ENCODE measurements at regions not wholly inside any gene's neighbourhood (a gene's known extent, or its start where the extent isn't known, plus 50 kb on each side); places are given as distances from the start of the nearest gene placed in this dataset.

DNA sequence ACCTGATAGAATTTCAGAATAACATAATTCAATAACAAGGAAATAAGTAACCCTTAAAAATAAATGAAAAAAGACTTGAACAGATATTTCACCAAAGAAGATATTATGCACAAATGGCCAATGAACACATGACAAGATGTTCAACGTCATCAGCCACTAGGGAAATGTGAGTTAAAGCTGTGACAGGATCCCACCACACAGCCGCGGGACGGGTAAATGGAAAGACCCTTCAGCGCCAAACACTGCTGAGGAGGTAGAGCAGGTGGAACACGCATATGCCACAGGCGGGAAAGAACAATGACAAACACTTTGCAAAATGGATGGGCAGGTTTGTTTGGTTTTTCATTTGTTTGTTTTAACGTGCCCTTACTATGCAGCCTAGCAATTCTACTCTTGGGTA, 86.1 kb upstream of the RNF32 start:
- no peak for DNase-seq (ENCODE audit: low read depth)
- TF ChIP-seq, protein P1, sequence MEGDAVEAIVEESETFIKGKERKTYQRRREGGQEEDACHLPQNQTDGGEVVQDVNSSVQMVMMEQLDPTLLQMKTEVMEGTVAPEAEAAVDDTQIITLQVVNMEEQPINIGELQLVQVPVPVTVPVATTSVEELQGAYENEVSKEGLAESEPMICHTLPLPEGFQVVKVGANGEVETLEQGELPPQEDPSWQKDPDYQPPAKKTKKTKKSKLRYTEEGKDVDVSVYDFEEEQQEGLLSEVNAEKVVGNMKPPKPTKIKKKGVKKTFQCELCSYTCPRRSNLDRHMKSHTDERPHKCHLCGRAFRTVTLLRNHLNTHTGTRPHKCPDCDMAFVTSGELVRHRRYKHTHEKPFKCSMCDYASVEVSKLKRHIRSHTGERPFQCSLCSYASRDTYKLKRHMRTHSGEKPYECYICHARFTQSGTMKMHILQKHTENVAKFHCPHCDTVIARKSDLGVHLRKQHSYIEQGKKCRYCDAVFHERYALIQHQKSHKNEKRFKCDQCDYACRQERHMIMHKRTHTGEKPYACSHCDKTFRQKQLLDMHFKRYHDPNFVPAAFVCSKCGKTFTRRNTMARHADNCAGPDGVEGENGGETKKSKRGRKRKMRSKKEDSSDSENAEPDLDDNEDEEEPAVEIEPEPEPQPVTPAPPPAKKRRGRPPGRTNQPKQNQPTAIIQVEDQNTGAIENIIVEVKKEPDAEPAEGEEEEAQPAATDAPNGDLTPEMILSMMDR (conservative IDR thresholded peaks at IDR 0.05; ENCODE audit: control insufficient read depth, insufficient read depth, low read depth, low read length): no peak
- H3K4me3 ChIP-seq (ENCODE audit: control insufficient read depth, low read depth, low read length): no peak overlapping the region

DNA sequence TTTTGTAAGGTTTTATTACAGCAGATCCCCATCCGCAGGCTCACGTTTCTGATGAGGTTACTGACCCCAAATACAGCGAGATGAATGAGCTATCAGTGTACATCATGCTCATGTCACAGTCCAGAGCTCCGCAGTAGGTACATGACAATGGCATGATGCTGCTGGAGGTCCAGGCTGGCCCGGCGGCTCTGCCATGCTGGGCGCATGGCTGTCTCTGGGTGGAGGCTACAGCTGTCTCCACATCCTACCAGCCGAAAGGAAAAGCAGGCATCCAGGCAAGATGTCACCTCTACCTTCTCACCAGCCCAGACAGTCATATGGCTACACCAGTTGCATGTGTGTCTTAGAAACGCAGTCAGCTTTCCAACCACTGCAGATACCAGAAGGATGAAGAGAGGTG, 90.9 kb upstream of the RNF32 start:
- TF ChIP-seq, protein P1 (conservative IDR thresholded peaks at IDR 0.05; ENCODE audit: control insufficient read depth, insufficient read depth, low read depth, low read length): no peak
- H3K4me3 ChIP-seq (ENCODE audit: control insufficient read depth, low read depth, low read length): no peak overlapping the region
- no peak for DNase-seq (ENCODE audit: low read depth)

GRCh38 chr7:156547884-156548561, 92.6 kb upstream of the RNF32 start:
- no peak for DNase-seq (ENCODE audit: low read depth)
- TF ChIP-seq, protein P1 (conservative IDR thresholded peaks at IDR 0.05; ENCODE audit: control insufficient read depth, insufficient read depth, low read depth, low read length): no peak
- H3K4me3 ChIP-seq (ENCODE audit: control insufficient read depth, low read depth, low read length): no peak overlapping the region

DNA sequence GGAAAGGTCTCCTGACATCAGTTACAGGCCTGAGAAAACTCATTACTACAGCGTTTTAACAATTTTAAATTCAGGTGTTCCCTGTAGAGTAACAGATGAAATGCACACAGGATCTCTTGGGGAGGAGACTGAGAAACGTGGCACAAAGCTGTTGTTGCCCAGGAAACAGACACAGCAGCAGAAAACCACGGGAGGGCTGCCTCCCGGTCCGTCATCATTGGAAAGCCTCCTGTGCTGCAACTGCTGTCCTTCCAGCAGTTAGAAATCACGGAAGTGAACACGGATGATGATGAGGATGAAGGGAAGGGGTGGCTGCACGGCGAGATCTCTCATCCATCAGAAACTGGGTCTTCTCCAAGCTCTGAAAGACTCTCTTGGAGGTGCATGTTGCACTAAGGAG, 94.6 kb upstream of the RNF32 start:
- no peak for DNase-seq (ENCODE audit: low read depth)
- TF ChIP-seq, protein P1 (conservative IDR thresholded peaks at IDR 0.05; ENCODE audit: control insufficient read depth, insufficient read depth, low read depth, low read length): no peak
- H3K4me3 ChIP-seq (ENCODE audit: control insufficient read depth, low read depth, low read length): no peak overlapping the region

GRCh38 chr7:156544919-156545715, 95.5 kb upstream of the RNF32 start:
- no peak overlapping the region for H3K4me3 ChIP-seq (ENCODE audit: control insufficient read depth, low read depth, low read length)
- TF ChIP-seq, protein P1 (conservative IDR thresholded peaks at IDR 0.05; ENCODE audit: control insufficient read depth, insufficient read depth, low read depth, low read length): no peak
- no peak for DNase-seq (ENCODE audit: low read depth)

- no peak overlapping the region for H3K4me3 ChIP-seq (ENCODE audit: control insufficient read depth, low read depth, low read length)
- DNase-seq (ENCODE audit: low read depth): no peak
- TF ChIP-seq, protein P1 (conservative IDR thresholded peaks at IDR 0.05; ENCODE audit: control insufficient read depth, insufficient read depth, low read depth, low read length): no peak
These were observed 96.6 kb upstream of the RNF32 start for GRCh38 chr7:156543699-156544598.
